Esophagus muscularis mucosa (tissue), 4 donors: ENCODE measurements at regions not wholly inside any gene's neighbourhood (a gene's known extent, or its start where the extent isn't known, plus 50 kb on each side); places are given as distances from the start of the nearest gene placed in this dataset.
"Not testable (repeated sequence)": the region's sequence is repeated elsewhere in the genome, so short reads cannot be mapped to it uniquely, and the experiment has no call there.

Experiments used
- DNase-seq: peaks from one replicate; pipeline ENCODE4 v3.0.0-alpha.2; 2017; ENCODE audit errors: extremely low spot score
- H3K27ac ChIP-seq, 4 donors: fragments of 200-600 bp; sonication (generic); replicated peaks in 1 of 4; 1 replicate in 3 of 4; 2 replicates in 1 of 4; pipeline ENCODE4 v1.5.1; 2016 to 2019; ENCODE audit warnings: mild to moderate bottlenecking in 1 of 4
- H3K27me3 ChIP-seq, 4 donors: fragments of 200-600 bp; sonication (generic); one replicate each; pipeline versions ENCODE4 v1.5.1 to v1.6.0; 2016 to 2019
- H3K36me3 ChIP-seq, 4 donors: fragments of 200-600 bp; sonication (generic); one replicate each; pipeline ENCODE4 v1.5.1; 2016 to 2019
- H3K4me1 ChIP-seq, 4 donors: fragments of 200-600 bp; sonication (generic); one replicate each; pipeline ENCODE4 v1.5.1; 2016 to 2019
- H3K4me3 ChIP-seq, 4 donors: fragments of 200-600 bp; sonication (generic); 1 replicate in 2 of 4; 2 replicates in 2 of 4; pipeline ENCODE4 v1.5.1; 2016 to 2019; ENCODE audit warnings: mild to moderate bottlenecking in 4 of 4, moderate library complexity in 1 of 4
- H3K9me3 ChIP-seq, 4 donors: fragments of 200-600 bp; sonication (generic); 1 replicate in 3 of 4; 2 replicates in 1 of 4; pipeline ENCODE4 v1.5.1; 2016 to 2019
- CTCF ChIP-seq, 3 experiments: fragments of 200-600 bp in 2 of 3; fragments of 450-650 bp in 1 of 3; sonication (generic) in 2 of 3; IDR thresholded peaks; one replicate each; pipeline ENCODE4 v1.5.1; 2017 to 2019; ENCODE audit warnings: antibody characterized with exemption in 3 of 3, mild to moderate bottlenecking in 2 of 3, moderate library complexity in 1 of 3
- EP300 ChIP-seq: sonication (generic); formaldehyde crosslinking; IDR thresholded peaks from one replicate; pipeline ENCODE4 v1.6.1; 2017; ENCODE audit warnings: antibody characterized with exemption
- POLR2A ChIP-seq: fragments of 450-650 bp; IDR thresholded peaks from one replicate; pipeline ENCODE4 v1.6.1; 2017; ENCODE audit warnings: antibody characterized with exemption, moderate library complexity, mild to moderate bottlenecking, low read depth
- POLR2AphosphoS5 ChIP-seq, 2 donors: sonication (generic); formaldehyde crosslinking; IDR thresholded peaks; one replicate each; pipeline ENCODE4 v1.6.1; 2017; ENCODE audit warnings: antibody characterized with exemption in 2 of 2
- WGBS: methylation state at CpG from one replicate; pipeline ENCODE4 v1.1.5; 2018; 5-methylcytosine and 5-hydroxymethylcytosine counted together
- intact Hi-C: fragments of 100-400 bp; cut with DNase I; formaldehyde crosslinking; loops from one replicate; pipeline ENCODE4 v1.15.1; 2023

DNA sequence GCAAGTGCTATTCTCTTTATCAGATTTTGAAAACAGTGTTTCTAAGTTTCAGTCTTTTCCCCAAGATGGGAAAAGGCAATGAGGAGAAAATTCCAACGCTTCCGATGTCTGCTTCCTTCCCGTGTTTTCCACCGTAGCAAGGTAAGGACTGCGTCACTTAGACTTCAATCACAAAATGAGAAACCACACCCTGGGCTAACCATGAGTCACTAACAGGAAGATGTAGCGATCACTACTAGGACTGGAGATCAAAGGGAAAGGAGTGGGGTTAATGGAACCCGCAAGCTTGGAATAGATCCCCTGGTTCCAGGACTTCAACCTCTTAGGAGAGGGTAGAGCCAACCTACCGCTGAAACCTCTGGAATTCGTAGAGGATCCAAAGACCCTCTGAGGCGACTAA lies 250.7 kb upstream of the ZFP42 start:
- H3K27me3 ChIP-seq = no peaks in the 10 kb centered on the region
- 95% methylated on average over 10 of the region's 10 CpGs for WGBS
- intact Hi-C loops = no loop called here

GRCh38 chr4:187750652-187751051 lies 244.9 kb upstream of the ZFP42 start:
- H3K4me1 ChIP-seq, H3K4me3 ChIP-seq, H3K27me3 ChIP-seq, intact Hi-C loops, H3K36me3 ChIP-seq, H3K9me3 ChIP-seq, H3K27ac ChIP-seq, DNase-seq: not testable (repeated sequence)
- 100% methylated on average over 1 of the region's 1 CpG for WGBS

More for the DNA sequence above, 250.7 kb upstream of the ZFP42 start:
- TF ChIP-seq POLR2A = no peak
- H3K36me3 ChIP-seq = no peaks in the 10 kb centered on the region
- H3K4me1 ChIP-seq = no peaks in the 10 kb centered on the region
- no peak for DNase-seq
- peaks cover 0 to 11% (median 6%) of the 10 kb centered on the region in 4 donors for H3K9me3 ChIP-seq
- H3K4me3 ChIP-seq = no peak overlapping the region
- no peak overlapping the region for H3K27ac ChIP-seq

DNA sequence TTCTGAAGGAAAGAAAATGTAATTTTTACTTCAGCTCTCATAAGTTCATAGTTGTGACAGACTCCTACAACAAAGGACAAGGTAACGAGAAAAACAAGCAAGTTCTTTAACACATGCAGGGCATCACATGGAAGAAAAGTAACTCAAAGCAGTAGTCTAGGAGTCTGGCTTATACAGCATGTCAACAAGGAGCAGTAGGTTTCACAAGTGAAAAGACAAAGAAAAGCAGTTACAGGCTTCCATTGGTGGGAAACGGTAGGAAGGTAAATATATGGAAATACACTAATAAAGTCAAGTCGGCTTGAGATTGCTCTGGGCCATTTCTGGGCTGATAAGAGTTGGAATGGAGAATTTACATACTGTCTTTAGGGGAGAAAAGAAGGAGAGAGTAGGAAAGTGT lies 228.4 kb upstream of the ZFP42 start:
- 70% methylated on average over 3 of the region's 3 CpGs for WGBS
- Histone ChIP-seq H3K27ac (no peak overlapping the region), H3K4me1 (no peaks in the 10 kb centered on the region), H3K36me3 (no peaks in the 10 kb centered on the region), H3K27me3 (no peaks in the 10 kb centered on the region), H3K4me3 (no peak overlapping the region), H3K9me3 (no peaks in the 10 kb centered on the region)
- DNase-seq = no peak
- intact Hi-C loops = no loop called here
- no peak for TF ChIP-seq EP300
- TF ChIP-seq POLR2AphosphoS5 (IDR thresholded peaks at IDR 0.05) = no peak
- TF ChIP-seq CTCF (IDR thresholded peaks at IDR 0.05) = no peak
- no peak for TF ChIP-seq POLR2A

- intact Hi-C loops = no loop called here
- no peaks in the 10 kb centered on the region for H3K27me3 ChIP-seq
- no peak for DNase-seq
- no peaks in the 10 kb centered on the region for H3K4me1 ChIP-seq
- no peak overlapping the region for H3K4me3 ChIP-seq
- no peaks in the 10 kb centered on the region for H3K9me3 ChIP-seq
- H3K27ac ChIP-seq = no peak overlapping the region
- H3K36me3 ChIP-seq = no peaks in the 10 kb centered on the region
- no peak for TF ChIP-seq EP300
- TF ChIP-seq CTCF (IDR thresholded peaks at IDR 0.05) = no peak
- TF ChIP-seq POLR2A = no peak
- no peak for TF ChIP-seq POLR2AphosphoS5 (IDR thresholded peaks at IDR 0.05)
Measured at GRCh38 chr4:187767687-187768086, 227.9 kb upstream of the ZFP42 start.

DNA sequence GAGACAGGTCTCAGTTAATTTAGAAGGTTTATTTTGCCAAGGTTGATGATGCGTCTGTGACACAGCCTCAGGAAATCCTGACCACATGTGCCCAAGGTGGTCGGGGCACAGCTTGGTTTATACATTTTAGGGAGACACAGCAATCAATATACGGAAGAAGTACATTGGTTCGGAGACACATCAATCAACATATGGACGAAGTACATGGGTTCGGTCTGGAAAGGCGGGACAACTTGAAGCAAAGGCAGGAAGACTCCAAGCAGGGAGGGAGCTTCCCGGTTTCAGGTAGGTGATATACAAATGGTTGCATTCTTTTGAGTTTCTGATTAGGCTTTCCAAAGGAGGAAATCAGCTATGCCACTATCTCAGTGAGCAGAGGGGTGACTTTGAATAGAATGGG lies 225.2 kb upstream of the ZFP42 start:
- Histone ChIP-seq H3K9me3 (no peaks in the 10 kb centered on the region), H3K36me3 (no peaks in the 10 kb centered on the region), H3K27ac (no peak overlapping the region), H3K4me3 (no peak overlapping the region), H3K27me3 (no peaks in the 10 kb centered on the region), H3K4me1 (no peaks in the 10 kb centered on the region)
- no peak for DNase-seq
- WGBS = 93% methylated on average over 8 of the region's 8 CpGs
- intact Hi-C loops = no loop called here
- TF ChIP-seq POLR2A (no peak), CTCF (IDR thresholded peaks at IDR 0.05) (no peak), POLR2AphosphoS5 (IDR thresholded peaks at IDR 0.05) (no peak), EP300 (no peak)

- DNase-seq = no peak
- no peak for TF ChIP-seq POLR2A
- TF ChIP-seq CTCF (IDR thresholded peaks at IDR 0.05) = no peak
- no peak for TF ChIP-seq EP300
- no peak for TF ChIP-seq POLR2AphosphoS5 (IDR thresholded peaks at IDR 0.05)
- Histone ChIP-seq H3K27ac (no peak overlapping the region), H3K9me3 (no peaks in the 10 kb centered on the region), H3K27me3 (no peaks in the 10 kb centered on the region), H3K4me1 (no peaks in the 10 kb centered on the region), H3K36me3 (no peaks in the 10 kb centered on the region), H3K4me3 (no peak overlapping the region)
- 76% methylated on average over 3 of the region's 3 CpGs for WGBS
- intact Hi-C loops = no loop called here
Measured at GRCh38 chr4:187777954-187778353, 217.6 kb upstream of the ZFP42 start.
